Liver (tissue), 8 donors: ENCODE measurements at regions not wholly inside any gene's neighbourhood (a gene's known extent, or its start where the extent isn't known, plus 50 kb on each side); places are given as distances from the start of the nearest gene placed in this dataset.

Experiments
- DNase-seq: peaks from one replicate; pipeline ENCODE4 v3.0.0-alpha.2; 2017; ENCODE audit warnings: low spot score
- H3K27ac ChIP-seq, 2 donors: one replicate each; pipeline ENCODE4 v1.7.0; 2013; ENCODE audit warnings: inconsistent platforms in 2 of 2, low read length in 2 of 2, control low read depth in 1 of 2, low read depth in 1 of 2, mild to moderate bottlenecking in 1 of 2
- H3K27me3 ChIP-seq, 4 donors: one replicate each; pipeline versions ENCODE4 v1.6.1 to v1.7.0; 2013; ENCODE audit warnings: low read length in 3 of 4, inconsistent platforms in 1 of 4, mild to moderate bottlenecking in 1 of 4, moderate library complexity in 1 of 4; ENCODE audit not compliant: control insufficient read depth in 4 of 4, insufficient read depth in 4 of 4
- H3K36me3 ChIP-seq, 4 donors: one replicate each; pipeline versions ENCODE4 v1.6.1 to v1.7.0; 2013; ENCODE audit warnings: low read length in 3 of 4, mild to moderate bottlenecking in 3 of 4, low read depth in 1 of 4, moderate library complexity in 1 of 4; ENCODE audit not compliant: control insufficient read depth in 4 of 4, insufficient read depth in 3 of 4
- H3K4me1 ChIP-seq, 4 donors: one replicate each; pipeline versions ENCODE4 v1.6.1 to v1.7.0; 2013; ENCODE audit warnings: low read length in 3 of 4, mild to moderate bottlenecking in 3 of 4, moderate library complexity in 1 of 4; ENCODE audit not compliant: control insufficient read depth in 4 of 4, insufficient read depth in 4 of 4
- H3K4me3 ChIP-seq, 3 donors: one replicate each; pipeline versions ENCODE4 v1.6.1 to v1.7.0; 2013; ENCODE audit warnings: low read length in 3 of 3, control low read depth in 1 of 3, low read depth in 1 of 3, mild to moderate bottlenecking in 1 of 3
- H3K9ac ChIP-seq, 2 donors: one replicate each; pipeline ENCODE4 v1.7.0; 2013; ENCODE audit warnings: low read length in 2 of 2, mild to moderate bottlenecking in 2 of 2, moderate library complexity in 2 of 2, control low read depth in 1 of 2, low read depth in 1 of 2
- H3K9me3 ChIP-seq, 4 donors: one replicate each; pipeline versions ENCODE4 v1.6.1 to v1.7.0; 2013; ENCODE audit warnings: low read length in 3 of 4; ENCODE audit not compliant: control insufficient read depth in 4 of 4
- EGR1 ChIP-seq, 2 donors: IDR thresholded peaks; 2 replicates each; pipeline ENCODE4 v1.6.1; 2016 to 2018; ENCODE audit warnings: antibody characterized with exemption in 2 of 2, low read depth in 2 of 2
- FOXA1 ChIP-seq: IDR thresholded peaks from 2 replicates; pipeline ENCODE4 v1.6.1; 2016; ENCODE audit warnings: antibody characterized with exemption
- FOXA2 ChIP-seq: IDR thresholded peaks from 2 replicates; pipeline ENCODE4 v1.6.1; 2016; ENCODE audit warnings: antibody characterized with exemption
- GABPA ChIP-seq, 2 donors: IDR thresholded peaks in 1 of 2; conservative IDR thresholded peaks in 1 of 2; 2 replicates each; pipeline ENCODE4 v1.6.1; 2016; ENCODE audit warnings: antibody characterized with exemption in 2 of 2, mild to moderate bottlenecking in 1 of 2, moderate library complexity in 1 of 2
- HNF4A ChIP-seq, 2 donors: conservative IDR thresholded peaks; 2 replicates each; pipeline ENCODE4 v1.6.1; 2016; ENCODE audit warnings: antibody characterized with exemption in 2 of 2, mild to moderate bottlenecking in 2 of 2
- HNF4G ChIP-seq: IDR thresholded peaks from 2 replicates; pipeline ENCODE4 v1.6.1; 2016; ENCODE audit warnings: antibody characterized with exemption
- JUND ChIP-seq, 2 donors: IDR thresholded peaks; 2 replicates each; pipeline ENCODE4 v1.6.1; 2016; ENCODE audit warnings: antibody characterized with exemption in 2 of 2
- NR2F2 ChIP-seq: IDR thresholded peaks from 2 replicates; pipeline ENCODE4 v1.6.1; 2016; ENCODE audit warnings: antibody characterized with exemption
- RAD21 ChIP-seq, 2 donors: IDR thresholded peaks; 2 replicates each; pipeline ENCODE4 v1.6.1; 2016; ENCODE audit warnings: antibody characterized with exemption in 2 of 2, mild to moderate bottlenecking in 2 of 2
- RXRA ChIP-seq, 2 donors: IDR thresholded peaks; 2 replicates each; pipeline ENCODE4 v1.6.1; 2017 to 2018; ENCODE audit warnings: antibody characterized with exemption in 2 of 2, mild to moderate bottlenecking in 1 of 2
- TAF1 ChIP-seq: conservative IDR thresholded peaks from 2 replicates; pipeline ENCODE4 v1.6.1; 2016; ENCODE audit warnings: antibody characterized with exemption, mild to moderate bottlenecking
- YY1 ChIP-seq: IDR thresholded peaks from 2 replicates; pipeline ENCODE4 v1.6.1; 2016; ENCODE audit warnings: antibody characterized with exemption, mild to moderate bottlenecking
- WGBS: extraction: QIAGEN DNeasy Blood & Tissue Kit; methylation state at CpG from one replicate; pipeline ENCODE4 v1.1.7; 2013; 5-methylcytosine and 5-hydroxymethylcytosine counted together
- TF ChIP-seq, protein P1 (sequence below): IDR thresholded peaks from 2 replicates; pipeline ENCODE4 v1.6.1; 2016; ENCODE audit warnings: antibody characterized with exemption
- TF ChIP-seq, protein P2 (sequence below): fragments of 150-350 bp; IDR thresholded peaks from 2 replicates; pipeline ENCODE4 v1.5.1; 2017; ENCODE audit warnings: improper control_type of control experiment, low read depth, low read length; ENCODE audit not compliant: missing input control
- TF ChIP-seq, protein P3 (sequence below): IDR thresholded peaks from 2 replicates; pipeline ENCODE4 v1.6.1; 2016; ENCODE audit warnings: antibody characterized with exemption, mild to moderate bottlenecking
- TF ChIP-seq, protein P4 (sequence below): IDR thresholded peaks from 2 replicates; pipeline ENCODE4 v1.6.1; 2016; ENCODE audit warnings: antibody characterized with exemption
- donor health status: healthy.
- donor health status: healthy.
- donor health status: healthy.
- donor health status: healthy.
- donor health status: healthy.

DNA sequence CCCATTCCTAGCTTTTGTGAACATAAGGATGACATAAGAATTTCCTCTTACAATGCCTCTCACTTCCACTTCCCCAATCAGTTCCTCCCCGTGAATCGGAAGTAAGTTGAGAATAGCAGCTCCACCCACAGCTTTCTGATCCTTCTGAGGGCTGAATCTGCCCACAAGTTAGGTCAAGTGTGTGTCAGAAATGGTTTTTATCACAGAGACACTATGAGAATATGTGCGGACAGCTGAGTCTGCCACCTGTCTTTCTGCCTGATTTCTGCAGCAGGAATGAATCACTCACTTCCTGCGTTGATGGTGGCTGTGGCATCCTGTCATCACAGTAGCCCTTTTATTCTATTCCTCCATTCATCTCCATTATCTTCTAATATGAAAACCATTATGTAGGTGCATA is 70.2 kb downstream of the RIN2 start:
- WGBS = 76% methylated on average over 4 of the region's 4 CpGs
- Histone ChIP-seq H3K4me3 (no peak overlapping the region), H3K9ac (no peak overlapping the region), H3K27ac (no peak overlapping the region), H3K4me1 (no peaks in the 10 kb centered on the region), H3K9me3 (no peaks in the 10 kb centered on the region), H3K36me3 (peaks cover 0 to 1% (median 0%) of the 10 kb centered on the region in 4 donors), H3K27me3 (no peaks in the 10 kb centered on the region)
- DNase-seq = no peak
- peak; percentile 30 to 41 for TF ChIP-seq EGR1 (IDR thresholded peaks at IDR 0.05; ENCODE audit: low read depth in 2 of 2)
- no peak for TF ChIP-seq GABPA (IDR thresholded peaks at IDR 0.05 in 1 of 2, conservative IDR thresholded peaks at IDR 0.05 in 1 of 2)
- TF ChIP-seq, protein P1, sequence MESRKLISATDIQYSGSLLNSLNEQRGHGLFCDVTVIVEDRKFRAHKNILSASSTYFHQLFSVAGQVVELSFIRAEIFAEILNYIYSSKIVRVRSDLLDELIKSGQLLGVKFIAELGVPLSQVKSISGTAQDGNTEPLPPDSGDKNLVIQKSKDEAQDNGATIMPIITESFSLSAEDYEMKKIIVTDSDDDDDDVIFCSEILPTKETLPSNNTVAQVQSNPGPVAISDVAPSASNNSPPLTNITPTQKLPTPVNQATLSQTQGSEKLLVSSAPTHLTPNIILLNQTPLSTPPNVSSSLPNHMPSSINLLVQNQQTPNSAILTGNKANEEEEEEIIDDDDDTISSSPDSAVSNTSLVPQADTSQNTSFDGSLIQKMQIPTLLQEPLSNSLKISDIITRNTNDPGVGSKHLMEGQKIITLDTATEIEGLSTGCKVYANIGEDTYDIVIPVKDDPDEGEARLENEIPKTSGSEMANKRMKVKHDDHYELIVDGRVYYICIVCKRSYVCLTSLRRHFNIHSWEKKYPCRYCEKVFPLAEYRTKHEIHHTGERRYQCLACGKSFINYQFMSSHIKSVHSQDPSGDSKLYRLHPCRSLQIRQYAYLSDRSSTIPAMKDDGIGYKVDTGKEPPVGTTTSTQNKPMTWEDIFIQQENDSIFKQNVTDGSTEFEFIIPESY = no peak
- TF ChIP-seq, protein P2, sequence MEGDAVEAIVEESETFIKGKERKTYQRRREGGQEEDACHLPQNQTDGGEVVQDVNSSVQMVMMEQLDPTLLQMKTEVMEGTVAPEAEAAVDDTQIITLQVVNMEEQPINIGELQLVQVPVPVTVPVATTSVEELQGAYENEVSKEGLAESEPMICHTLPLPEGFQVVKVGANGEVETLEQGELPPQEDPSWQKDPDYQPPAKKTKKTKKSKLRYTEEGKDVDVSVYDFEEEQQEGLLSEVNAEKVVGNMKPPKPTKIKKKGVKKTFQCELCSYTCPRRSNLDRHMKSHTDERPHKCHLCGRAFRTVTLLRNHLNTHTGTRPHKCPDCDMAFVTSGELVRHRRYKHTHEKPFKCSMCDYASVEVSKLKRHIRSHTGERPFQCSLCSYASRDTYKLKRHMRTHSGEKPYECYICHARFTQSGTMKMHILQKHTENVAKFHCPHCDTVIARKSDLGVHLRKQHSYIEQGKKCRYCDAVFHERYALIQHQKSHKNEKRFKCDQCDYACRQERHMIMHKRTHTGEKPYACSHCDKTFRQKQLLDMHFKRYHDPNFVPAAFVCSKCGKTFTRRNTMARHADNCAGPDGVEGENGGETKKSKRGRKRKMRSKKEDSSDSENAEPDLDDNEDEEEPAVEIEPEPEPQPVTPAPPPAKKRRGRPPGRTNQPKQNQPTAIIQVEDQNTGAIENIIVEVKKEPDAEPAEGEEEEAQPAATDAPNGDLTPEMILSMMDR = peak; percentile 8
- TF ChIP-seq RAD21 (IDR thresholded peaks at IDR 0.05) = peak; percentile 12 to 30
- TF ChIP-seq FOXA2 = no peak
- TF ChIP-seq FOXA1 = no peak
- TF ChIP-seq, protein P3, sequence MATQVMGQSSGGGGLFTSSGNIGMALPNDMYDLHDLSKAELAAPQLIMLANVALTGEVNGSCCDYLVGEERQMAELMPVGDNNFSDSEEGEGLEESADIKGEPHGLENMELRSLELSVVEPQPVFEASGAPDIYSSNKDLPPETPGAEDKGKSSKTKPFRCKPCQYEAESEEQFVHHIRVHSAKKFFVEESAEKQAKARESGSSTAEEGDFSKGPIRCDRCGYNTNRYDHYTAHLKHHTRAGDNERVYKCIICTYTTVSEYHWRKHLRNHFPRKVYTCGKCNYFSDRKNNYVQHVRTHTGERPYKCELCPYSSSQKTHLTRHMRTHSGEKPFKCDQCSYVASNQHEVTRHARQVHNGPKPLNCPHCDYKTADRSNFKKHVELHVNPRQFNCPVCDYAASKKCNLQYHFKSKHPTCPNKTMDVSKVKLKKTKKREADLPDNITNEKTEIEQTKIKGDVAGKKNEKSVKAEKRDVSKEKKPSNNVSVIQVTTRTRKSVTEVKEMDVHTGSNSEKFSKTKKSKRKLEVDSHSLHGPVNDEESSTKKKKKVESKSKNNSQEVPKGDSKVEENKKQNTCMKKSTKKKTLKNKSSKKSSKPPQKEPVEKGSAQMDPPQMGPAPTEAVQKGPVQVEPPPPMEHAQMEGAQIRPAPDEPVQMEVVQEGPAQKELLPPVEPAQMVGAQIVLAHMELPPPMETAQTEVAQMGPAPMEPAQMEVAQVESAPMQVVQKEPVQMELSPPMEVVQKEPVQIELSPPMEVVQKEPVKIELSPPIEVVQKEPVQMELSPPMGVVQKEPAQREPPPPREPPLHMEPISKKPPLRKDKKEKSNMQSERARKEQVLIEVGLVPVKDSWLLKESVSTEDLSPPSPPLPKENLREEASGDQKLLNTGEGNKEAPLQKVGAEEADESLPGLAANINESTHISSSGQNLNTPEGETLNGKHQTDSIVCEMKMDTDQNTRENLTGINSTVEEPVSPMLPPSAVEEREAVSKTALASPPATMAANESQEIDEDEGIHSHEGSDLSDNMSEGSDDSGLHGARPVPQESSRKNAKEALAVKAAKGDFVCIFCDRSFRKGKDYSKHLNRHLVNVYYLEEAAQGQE = no peak
- no peak for TF ChIP-seq HNF4A (conservative IDR thresholded peaks at IDR 0.05)
- no peak for TF ChIP-seq YY1

DNA sequence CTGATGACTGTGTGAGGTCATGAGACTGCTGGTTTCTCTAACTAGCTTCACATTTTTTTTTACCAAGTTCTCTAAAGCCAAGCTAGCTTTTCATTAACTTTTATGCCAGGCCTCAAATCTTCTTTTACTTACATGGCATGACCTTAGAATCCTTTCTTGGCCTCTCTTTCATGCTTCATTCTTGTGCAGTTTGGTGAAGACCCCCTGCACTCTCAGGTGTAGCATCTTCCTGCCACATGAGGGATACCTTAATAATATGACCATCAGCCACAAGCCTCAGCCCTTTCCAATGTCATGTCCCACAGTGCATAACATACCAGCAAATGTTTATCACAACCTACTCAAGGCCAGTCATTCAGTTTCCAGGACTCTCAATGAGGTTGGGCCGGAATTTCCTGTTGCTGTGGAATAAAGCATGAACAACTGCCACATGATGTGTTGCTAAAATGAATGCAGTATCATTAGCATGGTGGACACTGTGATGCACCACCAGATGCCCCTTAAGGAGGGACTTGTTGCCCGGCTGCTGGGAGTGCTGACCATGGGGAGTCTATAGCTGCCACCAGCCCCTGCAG is 72.2 kb downstream of the RIN2 start:
- peaks cover 0 to 1% (median 0%) of the 10 kb centered on the region in 4 donors for H3K36me3 ChIP-seq
- no peaks in the 10 kb centered on the region for H3K4me1 ChIP-seq
- no peak overlapping the region for H3K9ac ChIP-seq
- H3K4me3 ChIP-seq = no peak overlapping the region
- H3K9me3 ChIP-seq = no peaks in the 10 kb centered on the region
- no peaks in the 10 kb centered on the region for H3K27me3 ChIP-seq
- H3K27ac ChIP-seq = no peak overlapping the region
- 90% methylated on average over 2 of the region's 2 CpGs for WGBS
- DNase-seq = no peak
- no peak for TF ChIP-seq TAF1
- TF ChIP-seq HNF4G = no peak
- no peak for TF ChIP-seq EGR1 (IDR thresholded peaks at IDR 0.05; ENCODE audit: low read depth in 2 of 2)
- no peak for TF ChIP-seq NR2F2
- TF ChIP-seq, protein P4, sequence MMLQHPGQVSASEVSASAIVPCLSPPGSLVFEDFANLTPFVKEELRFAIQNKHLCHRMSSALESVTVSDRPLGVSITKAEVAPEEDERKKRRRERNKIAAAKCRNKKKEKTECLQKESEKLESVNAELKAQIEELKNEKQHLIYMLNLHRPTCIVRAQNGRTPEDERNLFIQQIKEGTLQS = no peak
- TF ChIP-seq, protein P1 = no peak
- TF ChIP-seq YY1 = no peak
- TF ChIP-seq RAD21 (IDR thresholded peaks at IDR 0.05) = no peak
- TF ChIP-seq RXRA (IDR thresholded peaks at IDR 0.05) = no peak
- TF ChIP-seq JUND (IDR thresholded peaks at IDR 0.05) = no peak
